Loucy (cell line): ENCODE measurements at regions not wholly inside any gene's neighbourhood (a gene's known extent, or its start where the extent isn't known, plus 50 kb on each side); places are given as distances from the start of the nearest gene placed in this dataset.

Experiments used
- EZH2phosphoT487 ChIP-seq: fragments of 200-600 bp; IDR thresholded peaks from 2 replicates; pipeline ENCODE4 v1.6.1; 2018; ENCODE audit warnings: antibody characterized with exemption, mild to moderate bottlenecking, moderate library complexity, borderline replicate concordance
- TF ChIP-seq, protein P1 (sequence below): fragments of 200-600 bp; sonication (generic); conservative IDR thresholded peaks from 2 replicates; pipeline ENCODE4 v1.5.1; 2014; ENCODE audit warnings: mild to moderate bottlenecking, antibody characterized with exemption, low read length

DNA sequence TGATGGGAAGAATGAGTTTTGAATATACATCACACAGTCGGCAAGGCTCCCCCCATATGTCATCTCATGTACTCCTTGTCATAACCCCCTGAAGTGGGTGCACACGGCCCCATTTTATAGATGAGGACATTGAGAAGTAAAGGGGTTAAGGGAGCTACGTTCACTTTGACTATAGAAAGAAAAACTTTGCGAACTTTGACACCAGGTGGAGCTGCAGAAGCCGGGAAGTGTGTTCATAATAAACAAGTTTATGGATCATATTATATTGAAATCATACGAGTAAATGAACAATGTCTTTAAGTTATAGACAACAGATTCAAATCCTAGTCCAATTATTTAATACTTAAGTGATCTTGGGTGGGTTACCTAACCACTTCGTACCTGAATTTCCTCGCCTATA, 203.8 kb upstream of the PITX2 start:
- TF ChIP-seq, protein P1, sequence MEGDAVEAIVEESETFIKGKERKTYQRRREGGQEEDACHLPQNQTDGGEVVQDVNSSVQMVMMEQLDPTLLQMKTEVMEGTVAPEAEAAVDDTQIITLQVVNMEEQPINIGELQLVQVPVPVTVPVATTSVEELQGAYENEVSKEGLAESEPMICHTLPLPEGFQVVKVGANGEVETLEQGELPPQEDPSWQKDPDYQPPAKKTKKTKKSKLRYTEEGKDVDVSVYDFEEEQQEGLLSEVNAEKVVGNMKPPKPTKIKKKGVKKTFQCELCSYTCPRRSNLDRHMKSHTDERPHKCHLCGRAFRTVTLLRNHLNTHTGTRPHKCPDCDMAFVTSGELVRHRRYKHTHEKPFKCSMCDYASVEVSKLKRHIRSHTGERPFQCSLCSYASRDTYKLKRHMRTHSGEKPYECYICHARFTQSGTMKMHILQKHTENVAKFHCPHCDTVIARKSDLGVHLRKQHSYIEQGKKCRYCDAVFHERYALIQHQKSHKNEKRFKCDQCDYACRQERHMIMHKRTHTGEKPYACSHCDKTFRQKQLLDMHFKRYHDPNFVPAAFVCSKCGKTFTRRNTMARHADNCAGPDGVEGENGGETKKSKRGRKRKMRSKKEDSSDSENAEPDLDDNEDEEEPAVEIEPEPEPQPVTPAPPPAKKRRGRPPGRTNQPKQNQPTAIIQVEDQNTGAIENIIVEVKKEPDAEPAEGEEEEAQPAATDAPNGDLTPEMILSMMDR = no peak
- TF ChIP-seq EZH2phosphoT487 = no peak
